ENCODE measurements at regions not wholly inside any gene's neighbourhood (a gene's known extent, or its start where the extent isn't known, plus 50 kb on each side); places are given as distances from the start of the nearest gene placed in this dataset.

GRCh38 chr18:22009242-22009641 is 160.1 kb upstream of the GATA6 start:
- TF ChIP-seq, protein P1, sequence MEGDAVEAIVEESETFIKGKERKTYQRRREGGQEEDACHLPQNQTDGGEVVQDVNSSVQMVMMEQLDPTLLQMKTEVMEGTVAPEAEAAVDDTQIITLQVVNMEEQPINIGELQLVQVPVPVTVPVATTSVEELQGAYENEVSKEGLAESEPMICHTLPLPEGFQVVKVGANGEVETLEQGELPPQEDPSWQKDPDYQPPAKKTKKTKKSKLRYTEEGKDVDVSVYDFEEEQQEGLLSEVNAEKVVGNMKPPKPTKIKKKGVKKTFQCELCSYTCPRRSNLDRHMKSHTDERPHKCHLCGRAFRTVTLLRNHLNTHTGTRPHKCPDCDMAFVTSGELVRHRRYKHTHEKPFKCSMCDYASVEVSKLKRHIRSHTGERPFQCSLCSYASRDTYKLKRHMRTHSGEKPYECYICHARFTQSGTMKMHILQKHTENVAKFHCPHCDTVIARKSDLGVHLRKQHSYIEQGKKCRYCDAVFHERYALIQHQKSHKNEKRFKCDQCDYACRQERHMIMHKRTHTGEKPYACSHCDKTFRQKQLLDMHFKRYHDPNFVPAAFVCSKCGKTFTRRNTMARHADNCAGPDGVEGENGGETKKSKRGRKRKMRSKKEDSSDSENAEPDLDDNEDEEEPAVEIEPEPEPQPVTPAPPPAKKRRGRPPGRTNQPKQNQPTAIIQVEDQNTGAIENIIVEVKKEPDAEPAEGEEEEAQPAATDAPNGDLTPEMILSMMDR (conservative IDR thresholded peaks at IDR 0.05), result no peak
- no peak for DNase-seq
- no peak overlapping the region for H2BK15ac ChIP-seq (ENCODE audit: low read depth, low read length)
- H2BK12ac ChIP-seq (ENCODE audit: insufficient read length, low read depth, low read length), result no peak overlapping the region
- no peaks in the 10 kb centered on the region for H3K4me1 ChIP-seq (ENCODE audit: insufficient read depth, low read length)
- no peak overlapping the region for H4K5ac ChIP-seq (ENCODE audit: insufficient read length, low read depth, low read length)
- H3K18ac ChIP-seq (ENCODE audit: insufficient read length, low read depth, low read length), result no peak overlapping the region
- Mint-ChIP-seq H3K27ac (no peak overlapping the region), H3K27me3 (ENCODE audit: low read depth) (no peaks in the 10 kb centered on the region), H3K4me3 (no peak overlapping the region), H3K9me3 (peaks cover 9 to 11% of the 10 kb centered on the region in 2 experiments), H3K36me3 (ENCODE audit: insufficient read depth in 1 of 3, low read depth in 3 of 3) (peaks cover 0 to 2% (median 0%) of the 10 kb centered on the region in 3 experiments; a peak in 1 of 7 replicates), H3K4me1 (no peaks in the 10 kb centered on the region)
- H3K79me2 ChIP-seq (ENCODE audit: insufficient read depth, low read length), result no peaks in the 10 kb centered on the region
- no peak overlapping the region for H4K91ac ChIP-seq (ENCODE audit: insufficient read length, low read depth, low read length)
- H3T11ph ChIP-seq (ENCODE audit: low read length), result no peak overlapping the region
- H3K56ac ChIP-seq (ENCODE audit: insufficient read length, low read depth, low read length), result no peak overlapping the region
- H2AK5ac ChIP-seq (ENCODE audit: insufficient read length, low read length), result no peak overlapping the region
- H3K23me2 ChIP-seq (ENCODE audit: insufficient read length, low read depth, low read length, poor library complexity, severe bottlenecking), result no peaks in the 10 kb centered on the region
- H3K14ac ChIP-seq (ENCODE audit: insufficient read depth, low read length), result no peak overlapping the region
- H3K79me1 ChIP-seq (ENCODE audit: insufficient read depth, low read depth, low read length, poor library complexity, severe bottlenecking), result no peaks in the 10 kb centered on the region
- H2BK20ac ChIP-seq (ENCODE audit: low read depth, low read length, poor library complexity, severe bottlenecking), result no peak overlapping the region
- H3K9me3 ChIP-seq (ENCODE audit: control insufficient read depth, low read depth, low read length), result no peaks in the 10 kb centered on the region
- H2BK5ac ChIP-seq (ENCODE audit: insufficient read length, low read length), result no peak overlapping the region
- no peak overlapping the region for H3K23ac ChIP-seq (ENCODE audit: insufficient read length, low read depth, low read length)
- H4K20me1 ChIP-seq (ENCODE audit: control insufficient read depth, insufficient read depth, insufficient read length), result no peaks in the 10 kb centered on the region
- H3K4me2 ChIP-seq (ENCODE audit: insufficient read depth, insufficient read length, low read length), result no peak overlapping the region
- H4K8ac ChIP-seq (replicated peaks; ENCODE audit: insufficient read length, low read depth, low read length), result no peak overlapping the region
- no peak overlapping the region for H2AFZ ChIP-seq (ENCODE audit: low read length)
- no peaks in the 10 kb centered on the region for H3K27me3 ChIP-seq (ENCODE audit: insufficient read depth, low read length)
- no peak overlapping the region for H3K9ac ChIP-seq (ENCODE audit: extremely low read depth, insufficient read length, low read length)
- no peak overlapping the region for H2BK120ac ChIP-seq (ENCODE audit: low read depth, low read length, poor library complexity, severe bottlenecking)
- H3K4ac ChIP-seq (ENCODE audit: low read depth, low read length), result no peak overlapping the region
- no peak overlapping the region for H3K27ac ChIP-seq (ENCODE audit: insufficient read length, low read depth, low read length)

Measured in H9 (cell line).